ENCODE measurements at regions not wholly inside any gene's neighbourhood (a gene's known extent, or its start where the extent isn't known, plus 50 kb on each side); places are given as distances from the start of the nearest gene placed in this dataset.

DNA sequence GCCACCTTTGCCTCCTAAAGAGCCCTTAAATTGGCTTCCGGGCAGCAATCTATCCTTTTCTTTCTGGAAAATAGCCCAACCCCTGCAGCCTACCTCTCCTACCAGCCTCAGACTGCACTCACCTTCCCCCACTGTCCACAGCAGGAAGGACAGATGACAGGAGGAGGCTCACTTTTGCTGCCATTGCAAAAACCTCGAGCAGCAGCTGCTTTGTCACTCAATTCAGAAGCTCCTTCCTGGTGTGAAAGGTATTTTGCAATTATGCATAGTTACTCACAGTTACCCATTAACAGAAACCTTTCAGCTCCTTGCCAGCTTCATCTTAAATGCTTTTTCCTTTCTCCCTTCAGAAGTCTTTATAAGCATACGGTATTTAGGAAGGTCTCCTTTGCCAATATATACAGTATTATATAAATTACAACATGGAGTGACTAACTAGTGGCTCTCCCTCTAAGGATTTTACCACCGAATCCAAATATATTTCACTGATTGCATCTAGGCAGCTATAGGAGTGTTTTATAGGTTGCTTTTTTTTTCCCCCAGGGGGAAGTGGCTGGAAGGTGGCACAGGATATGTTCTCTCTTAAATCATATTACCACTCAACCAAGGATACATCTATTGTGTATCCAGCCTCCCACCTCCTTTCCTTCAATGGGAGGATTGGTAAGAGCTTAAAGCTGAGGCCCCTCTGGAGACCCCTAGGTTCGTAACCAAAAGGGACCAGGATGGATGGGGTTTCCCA is 142.1 kb upstream of the IPO9 start:
- DNase-seq (ENCODE audit: low read depth), result no peak

DNA sequence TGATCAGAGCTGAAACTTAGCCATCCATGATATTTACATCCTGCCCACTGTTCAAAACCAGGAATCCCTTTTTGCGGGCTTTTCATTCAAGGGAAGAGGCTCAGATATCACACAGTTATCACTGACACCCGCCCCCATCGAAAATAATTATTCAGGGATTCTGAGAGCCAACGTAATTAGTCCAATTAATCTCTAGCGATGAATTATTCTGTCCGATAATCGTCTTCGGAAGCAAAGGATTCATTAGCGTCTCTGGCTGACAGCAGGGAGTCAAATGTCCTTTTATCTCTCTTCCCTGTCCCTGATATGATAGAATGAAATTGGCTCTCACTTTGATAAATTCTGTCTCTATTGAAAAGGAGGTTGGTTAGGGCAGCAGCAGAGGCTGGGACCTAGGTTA is 140.4 kb upstream of the IPO9 start:
- no peak for DNase-seq (ENCODE audit: low read depth)

DNA sequence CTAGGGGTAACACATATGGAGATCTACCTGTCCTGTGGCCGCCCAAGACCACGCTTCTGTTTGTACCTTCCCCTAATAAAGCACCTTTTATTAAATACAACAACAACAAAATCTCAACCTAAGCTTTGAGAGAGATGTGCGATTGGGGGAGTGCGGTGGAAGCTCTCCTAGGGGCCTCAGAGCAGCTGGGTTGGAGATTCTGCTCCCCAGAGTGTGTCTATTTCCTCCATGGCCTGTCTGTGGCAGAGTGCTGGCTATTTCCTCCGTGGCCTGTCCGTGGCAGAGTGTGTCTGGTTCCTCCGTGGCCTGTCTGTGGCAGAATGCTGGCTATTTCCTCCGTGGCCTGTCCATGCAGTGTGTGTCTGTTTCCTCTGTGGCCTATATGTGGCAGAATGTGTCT is 139.3 kb upstream of the IPO9 start:
- no peak for DNase-seq (ENCODE audit: low read depth)

DNA sequence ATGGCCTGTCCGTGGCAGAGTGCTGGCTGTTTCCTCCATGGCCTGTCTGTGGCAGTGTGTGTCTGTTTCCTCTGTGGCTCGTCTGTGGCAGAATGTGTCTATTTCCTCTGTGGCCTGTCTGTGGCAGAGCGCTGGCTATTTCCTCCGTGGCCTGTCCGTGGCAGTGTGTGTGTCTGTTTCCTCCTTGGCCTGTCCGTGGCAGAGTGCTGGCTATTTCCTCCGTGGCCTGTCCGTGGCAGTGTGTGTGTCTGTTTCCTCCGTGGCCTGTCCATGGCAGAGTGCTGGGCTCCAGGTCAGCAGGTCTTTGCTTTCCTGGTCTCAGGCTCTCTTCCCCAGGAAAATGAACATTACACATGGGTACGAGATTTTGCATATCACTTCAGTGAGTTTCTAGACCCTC is 138.4 kb upstream of the IPO9 start:
- no peak for DNase-seq (ENCODE audit: low read depth)

DNA sequence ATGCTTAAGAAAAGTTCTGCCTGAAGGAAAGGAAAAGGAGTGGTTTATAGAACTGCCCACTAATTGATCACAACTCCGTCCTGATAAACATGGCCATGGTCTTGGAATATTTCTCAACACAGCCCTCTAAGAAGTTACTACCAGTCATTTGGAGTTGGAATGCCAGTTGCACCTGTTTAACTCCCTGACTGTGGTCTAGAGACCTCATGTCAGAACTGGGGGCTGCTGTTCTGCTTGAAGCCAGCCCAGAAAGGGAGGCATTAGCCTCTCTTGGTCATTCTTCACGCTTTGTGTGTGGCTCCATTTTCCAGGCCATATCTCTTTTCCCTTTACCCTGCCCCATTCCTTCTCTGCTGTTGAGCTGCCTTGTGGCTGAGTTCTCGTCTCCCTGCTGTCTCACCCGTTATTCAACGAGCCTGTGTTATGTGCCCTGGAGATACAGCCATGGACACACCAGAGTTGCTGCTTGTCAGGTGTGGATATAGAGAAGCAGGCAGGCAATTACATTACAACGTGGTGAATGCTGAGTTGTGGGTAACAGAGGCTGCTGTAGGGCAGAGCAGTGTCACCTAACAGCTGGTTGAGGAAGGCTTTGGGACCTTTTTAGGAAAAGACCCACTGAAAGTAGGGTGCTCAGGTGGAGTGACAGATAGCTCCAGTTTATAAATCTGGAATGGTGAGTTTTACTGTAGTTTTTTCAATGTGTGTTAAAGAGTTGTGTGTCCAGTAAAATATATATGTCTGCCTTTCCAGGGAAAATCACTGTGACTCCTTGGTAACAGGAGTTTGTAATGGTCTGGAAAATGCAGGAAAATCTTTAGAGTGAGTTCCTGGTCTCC is 137.0 kb upstream of the IPO9 start:
- DNase-seq (ENCODE audit: low read depth), result no peak

GRCh38 chr1:201692555-201693394 is 136.2 kb upstream of the IPO9 start:
- no peak for DNase-seq (ENCODE audit: low read depth)

DNA sequence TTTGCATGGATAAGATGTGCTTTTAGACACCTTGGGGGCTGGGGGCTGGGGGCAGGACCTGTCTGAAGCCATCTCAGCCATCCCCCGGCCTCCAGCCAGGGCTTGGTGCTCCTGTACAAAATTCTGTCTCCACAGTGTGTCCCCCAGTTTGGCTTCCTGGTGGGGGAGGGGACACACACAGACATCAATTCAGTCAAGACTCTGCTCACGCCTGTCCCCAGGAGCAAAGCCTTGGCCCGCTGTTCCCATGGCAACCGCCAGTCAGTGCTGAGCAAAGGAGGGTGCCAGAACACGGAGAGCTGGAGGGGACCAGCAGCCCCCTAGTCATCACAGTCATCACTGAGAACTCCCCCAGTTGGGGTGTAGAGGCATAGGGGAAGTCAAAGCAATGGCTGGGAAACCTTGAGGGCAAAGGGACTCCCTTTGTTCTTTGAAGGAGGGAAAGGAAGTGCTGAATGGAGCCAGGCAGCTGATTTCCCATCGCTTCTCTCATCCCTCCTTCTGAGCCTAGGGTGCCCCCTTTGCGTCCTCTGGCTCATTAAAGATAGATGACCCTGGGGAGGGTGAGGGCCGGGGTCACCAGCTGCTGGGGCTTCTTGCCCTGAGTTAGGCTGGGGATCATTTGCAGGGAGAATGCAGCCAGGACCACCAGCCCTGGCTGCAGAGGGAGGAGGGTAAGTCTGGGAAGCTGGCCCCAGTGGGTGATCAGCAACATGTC is 134.9 kb upstream of the IPO9 start:
- DNase-seq (ENCODE audit: low read depth), result no peak

DNA sequence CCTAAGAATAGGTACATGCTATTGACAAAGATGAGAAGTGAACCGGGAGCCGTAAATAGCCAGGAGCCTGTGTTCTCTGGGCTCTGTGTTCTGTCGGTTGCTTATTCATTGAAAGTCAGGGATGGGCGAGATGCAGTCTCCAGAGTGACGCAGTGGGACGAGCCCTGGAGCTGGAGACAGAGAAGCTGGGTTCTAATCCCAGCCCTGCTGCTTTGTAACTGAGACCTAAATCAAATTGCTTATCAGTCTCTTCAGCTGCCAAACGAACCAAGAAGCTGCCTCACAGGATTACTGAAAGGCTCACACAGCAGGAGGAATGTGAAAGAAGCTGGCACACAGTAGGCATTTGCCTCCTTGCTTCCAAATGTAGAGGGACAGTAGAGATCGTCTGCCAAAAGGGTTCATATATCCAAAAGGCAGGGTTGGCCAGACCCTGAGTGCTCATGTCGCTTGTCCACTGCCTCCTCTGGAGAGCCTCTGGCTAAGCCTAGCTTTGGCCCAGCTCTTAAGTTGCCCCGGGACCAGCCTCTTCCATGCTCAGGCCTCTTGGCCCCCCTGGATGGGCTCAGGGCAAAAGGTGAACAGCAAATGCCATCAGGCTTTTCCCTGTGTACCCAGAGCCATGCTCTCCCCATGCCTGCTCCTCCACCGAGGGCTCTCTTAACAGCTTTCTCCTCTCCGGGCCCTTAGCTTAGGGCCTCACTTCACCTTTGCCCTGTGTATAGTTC is 134.2 kb upstream of the IPO9 start:
- DNase-seq (ENCODE audit: low read depth), result no peak

- DNase-seq (ENCODE audit: low read depth), result no peak
These were observed 133.3 kb upstream of the IPO9 start for GRCh38 chr1:201695607-201696006.

- peak; percentile 88 for DNase-seq (ENCODE audit: low read depth)
These were observed 132.7 kb upstream of the IPO9 start for GRCh38 chr1:201696217-201696761.

DNA sequence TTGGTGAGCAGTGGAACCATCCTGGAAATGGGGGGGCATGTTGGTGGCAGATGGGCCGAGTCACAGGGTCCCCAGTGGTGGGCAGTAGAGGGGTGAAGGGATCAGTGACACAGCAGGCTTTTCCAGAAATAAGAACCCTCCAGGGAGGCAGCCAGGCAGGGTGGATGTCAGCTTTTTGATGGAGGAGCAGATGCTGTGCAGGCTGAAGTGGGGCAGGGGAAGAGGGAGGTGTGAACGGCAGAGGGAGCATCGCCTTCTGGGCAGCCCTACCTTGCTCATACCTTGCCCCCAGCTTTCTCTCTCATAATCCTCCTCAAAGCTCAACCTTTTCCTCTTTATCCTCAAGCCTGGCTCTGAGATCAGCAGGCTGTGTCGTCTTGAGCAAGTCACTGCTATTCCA is 131.8 kb upstream of the IPO9 start:
- no peak for DNase-seq (ENCODE audit: low read depth)

- no peak for DNase-seq (ENCODE audit: low read depth)
These were observed 127.1 kb upstream of the IPO9 start for GRCh38 chr1:201701831-201702230.

DNA sequence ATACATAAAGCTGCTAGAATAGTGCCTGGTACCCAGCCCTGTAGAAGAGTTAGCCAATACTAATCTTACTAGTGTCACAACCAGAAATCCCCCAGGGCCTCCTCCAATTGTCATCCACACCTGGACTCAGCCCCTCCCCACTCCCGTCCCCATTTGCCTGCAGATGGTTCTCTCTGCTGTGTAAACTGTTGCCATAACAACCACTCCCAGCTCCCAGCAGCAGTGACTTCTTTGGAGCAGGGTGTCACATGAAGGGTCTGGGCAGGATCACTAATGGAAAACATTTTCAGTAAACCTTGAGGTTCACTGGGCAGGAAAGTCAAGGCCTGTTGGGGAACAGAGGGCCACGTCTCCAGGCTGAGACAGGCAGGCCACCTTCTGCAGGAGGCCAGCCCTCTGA is 126.0 kb upstream of the IPO9 start:
- DNase-seq (ENCODE audit: low read depth), result no peak

- no peak for DNase-seq (ENCODE audit: low read depth)
These were observed 125.1 kb upstream of the IPO9 start for GRCh38 chr1:201703621-201704438.

GRCh38 chr1:201704439-201704792 is 124.5 kb upstream of the IPO9 start:
- no peak for DNase-seq (ENCODE audit: low read depth)

DNA sequence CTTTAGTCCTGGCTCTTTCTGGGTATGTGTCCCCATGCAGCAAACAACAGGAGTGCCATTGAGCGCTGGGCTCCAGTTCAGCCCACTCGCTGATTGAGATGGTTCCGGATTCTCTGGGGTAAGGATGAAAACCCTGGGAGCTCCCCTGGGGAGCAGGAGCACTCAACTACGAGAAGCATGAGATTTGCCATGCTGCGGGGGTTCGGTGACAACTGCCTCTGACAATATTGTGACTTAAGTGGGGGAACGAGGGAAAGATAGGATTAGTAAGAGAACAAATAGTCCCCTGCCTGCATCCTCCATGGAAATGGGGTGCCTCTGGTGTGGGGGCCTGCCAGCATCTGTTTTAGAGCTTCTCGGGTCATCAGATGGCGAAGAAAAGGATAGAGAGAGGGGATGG is 123.6 kb upstream of the IPO9 start:
- no peak for DNase-seq (ENCODE audit: low read depth)

DNA sequence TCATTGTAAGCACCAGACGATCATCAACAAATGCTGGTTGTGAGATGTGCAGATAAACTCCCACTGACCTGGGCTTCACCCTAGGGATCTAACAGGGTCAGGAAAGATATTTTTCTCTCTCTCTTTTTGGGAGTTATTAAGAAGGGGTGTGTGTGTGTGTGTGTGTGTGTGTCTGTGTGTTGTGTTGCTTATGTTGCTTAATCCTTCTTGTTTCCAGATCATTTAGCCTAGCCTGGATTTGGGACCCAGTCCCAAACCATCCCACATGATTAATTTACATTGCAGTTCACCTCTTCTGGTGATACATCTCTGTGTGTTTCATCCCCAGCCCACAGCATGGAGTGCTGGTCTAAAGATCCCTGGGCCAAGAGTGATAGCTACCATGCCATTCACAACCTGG is 122.8 kb upstream of the IPO9 start:
- DNase-seq (ENCODE audit: low read depth), result no peak

DNA sequence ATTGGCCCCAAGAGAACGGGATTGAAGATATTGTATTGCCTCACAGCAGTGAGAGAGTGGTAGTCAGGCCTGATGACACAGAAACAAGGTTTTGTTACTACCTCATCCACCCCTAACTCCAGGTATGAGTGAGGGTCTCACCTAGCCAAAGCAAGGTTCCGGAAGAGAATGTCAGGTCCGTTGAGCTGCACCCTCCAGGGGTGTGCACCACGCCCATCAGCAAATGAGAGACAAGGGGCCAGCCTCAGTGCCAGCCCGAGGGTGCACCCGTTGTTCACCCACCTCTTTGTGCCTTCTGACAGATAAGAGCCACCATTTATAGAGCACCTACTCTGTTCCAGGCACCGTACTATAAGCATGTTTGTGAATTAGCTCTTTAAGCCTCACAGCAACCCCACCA is 121.9 kb upstream of the IPO9 start:
- DNase-seq (ENCODE audit: low read depth), result no peak

GRCh38 chr1:201707656-201708055 is 121.3 kb upstream of the IPO9 start:
- DNase-seq (ENCODE audit: low read depth), result no peak

- DNase-seq (ENCODE audit: low read depth), result no peak
These were observed 120.9 kb upstream of the IPO9 start for GRCh38 chr1:201708085-201708512.
